Nephron progenitor cell (in vitro differentiated cells): ENCODE measurements at regions not wholly inside any gene's neighbourhood (a gene's known extent, or its start where the extent isn't known, plus 50 kb on each side); places are given as distances from the start of the nearest gene placed in this dataset.
"Not testable (repeated sequence)": the region's sequence is repeated elsewhere in the genome, so short reads cannot be mapped to it uniquely, and the experiment has no call there.

ENCODE experiments used
- DNase-seq: peaks from one replicate; pipeline ENCODE4 v3.0.0; 2021
- H3K27ac Mint-ChIP-seq: 2 replicates; pipeline ENCODE4 v1.8.0; 2021; ENCODE audit warnings: mild to moderate bottlenecking, moderate library complexity, mixed read lengths
- H3K27me3 Mint-ChIP-seq: 2 replicates; pipeline ENCODE4 v1.8.0; 2021; ENCODE audit warnings: mild to moderate bottlenecking, low read depth, mixed read lengths; ENCODE audit not compliant: poor library complexity
- H3K36me3 Mint-ChIP-seq: 2 replicates; pipeline ENCODE4 v1.8.0; 2021; ENCODE audit warnings: low read depth, mixed read lengths
- H3K4me1 Mint-ChIP-seq: 2 replicates; pipeline ENCODE4 v1.8.0; 2021; ENCODE audit warnings: mixed read lengths
- H3K4me3 Mint-ChIP-seq: 2 replicates; pipeline ENCODE4 v1.8.0; 2021; ENCODE audit warnings: mild to moderate bottlenecking, moderate library complexity, mixed read lengths
- H3K9me3 Mint-ChIP-seq: 2 replicates; pipeline ENCODE4 v1.8.0; 2021; ENCODE audit warnings: mild to moderate bottlenecking, moderate library complexity, mixed read lengths
- CTCF ChIP-seq: fragments of 200-600 bp; sonication (generic); IDR thresholded peaks from 2 replicates; pipeline ENCODE4 v1.5.0; 2021; ENCODE audit warnings: antibody characterized with exemption

GRCh38 chr9:22840641-22841040 is 394.0 kb downstream of the DMRTA1 start:
- no peak for TF ChIP-seq CTCF
- no peak for DNase-seq
- Mint-ChIP-seq H3K27me3 (no peaks in the 10 kb centered on the region), H3K27ac (no peak overlapping the region), H3K4me1 (no peaks in the 10 kb centered on the region), H3K36me3 (no peaks in the 10 kb centered on the region), H3K4me3 (no peak overlapping the region), H3K9me3 (peaks cover 14% of the 10 kb centered on the region)

DNA sequence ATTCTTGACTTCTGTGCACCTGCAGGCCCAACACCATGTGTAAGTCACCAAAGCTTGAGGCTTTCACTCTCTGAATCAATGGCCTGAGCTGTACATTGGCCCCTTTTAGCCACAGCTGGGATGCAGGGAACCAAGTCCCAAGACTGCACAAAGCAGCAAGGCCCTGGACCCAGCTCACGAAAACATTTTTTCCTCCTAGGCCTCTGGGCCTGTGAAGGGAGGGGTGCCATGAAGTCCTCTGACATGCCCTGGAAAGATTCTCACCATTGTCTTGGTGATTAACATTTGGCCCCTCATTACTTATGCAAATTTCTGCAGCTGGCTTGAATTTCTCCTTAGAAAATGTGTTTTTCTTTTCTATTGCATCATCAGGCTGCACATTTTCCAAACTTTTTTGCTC is 398.6 kb downstream of the DMRTA1 start:
- H3K9me3 Mint-ChIP-seq: peaks cover 41% of the 10 kb centered on the region
- DNase-seq, H3K36me3 Mint-ChIP-seq, H3K4me3 Mint-ChIP-seq, H3K27me3 Mint-ChIP-seq, H3K4me1 Mint-ChIP-seq, H3K27ac Mint-ChIP-seq: not testable (repeated sequence)

GRCh38 chr9:22855980-22856379 is 409.4 kb downstream of the DMRTA1 start:
- TF ChIP-seq CTCF: no peak
- Mint-ChIP-seq H3K4me1 (no peaks in the 10 kb centered on the region), H3K4me3 (no peak overlapping the region), H3K27me3 (no peaks in the 10 kb centered on the region), H3K9me3 (peaks cover 18% of the 10 kb centered on the region), H3K36me3 (no peaks in the 10 kb centered on the region), H3K27ac (no peak overlapping the region)
- DNase-seq: no peak

DNA sequence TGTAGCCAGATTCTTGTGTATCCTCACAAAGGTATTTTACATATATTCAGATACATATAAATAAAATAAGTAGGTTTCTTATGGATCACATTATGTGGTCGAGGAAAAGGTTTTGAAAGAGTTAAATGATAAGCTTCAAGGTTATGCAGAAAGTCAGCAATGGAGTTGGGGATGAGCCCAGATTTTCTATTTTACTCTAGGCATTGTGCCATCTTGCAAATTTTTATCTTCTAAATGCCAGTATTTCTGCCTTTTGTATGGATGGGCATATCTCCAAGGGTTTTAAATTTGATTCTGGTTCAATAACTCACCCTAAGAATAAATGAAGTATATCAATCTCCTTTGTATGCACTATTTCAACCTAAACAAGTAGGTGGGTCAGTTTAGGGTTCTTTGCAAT is 410.7 kb downstream of the DMRTA1 start:
- no peak for DNase-seq
- Mint-ChIP-seq H3K4me3 (no peak overlapping the region), H3K27ac (no peak overlapping the region), H3K4me1 (no peaks in the 10 kb centered on the region), H3K9me3 (peaks cover 20% of the 10 kb centered on the region), H3K36me3 (no peaks in the 10 kb centered on the region), H3K27me3 (no peaks in the 10 kb centered on the region)
- TF ChIP-seq CTCF: no peak

DNA sequence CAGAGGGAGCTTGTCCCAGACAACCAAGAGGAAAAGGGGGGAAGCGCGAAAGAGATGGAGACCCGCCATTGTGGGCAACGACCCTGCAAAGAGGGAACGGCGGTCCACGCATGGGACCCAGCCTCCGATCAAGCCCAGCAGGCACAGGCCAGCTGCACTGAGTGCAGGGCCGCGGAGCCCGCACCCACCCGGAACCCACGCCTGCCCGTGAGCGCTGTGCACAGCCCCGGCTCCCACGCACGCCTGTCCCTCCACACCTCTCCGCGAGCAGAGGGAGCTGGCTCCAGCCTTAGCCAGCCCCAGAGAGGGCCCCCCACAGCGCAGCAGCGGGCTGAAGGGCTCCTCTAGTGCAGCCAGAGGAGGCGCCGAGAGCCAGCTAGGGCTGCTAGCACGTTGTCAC is 416.5 kb downstream of the DMRTA1 start:
- H3K27ac Mint-ChIP-seq: no peak overlapping the region
- H3K36me3 Mint-ChIP-seq: no peaks in the 10 kb centered on the region
- no peaks in the 10 kb centered on the region for H3K4me1 Mint-ChIP-seq
- TF ChIP-seq CTCF: no peak
- H3K27me3 Mint-ChIP-seq: no peaks in the 10 kb centered on the region
- no peak for DNase-seq
- H3K9me3 Mint-ChIP-seq: peaks cover 18% of the 10 kb centered on the region
- H3K4me3 Mint-ChIP-seq: no peak overlapping the region

- H3K4me3 Mint-ChIP-seq: no peak overlapping the region
- H3K4me1 Mint-ChIP-seq: no peaks in the 10 kb centered on the region
- H3K27me3 Mint-ChIP-seq: no peaks in the 10 kb centered on the region
- no peak overlapping the region for H3K27ac Mint-ChIP-seq
- TF ChIP-seq CTCF: no peak
- DNase-seq: no peak
- H3K9me3 Mint-ChIP-seq: peaks cover 16% of the 10 kb centered on the region
- H3K36me3 Mint-ChIP-seq: no peaks in the 10 kb centered on the region
These were observed 417.1 kb downstream of the DMRTA1 start for GRCh38 chr9:22863736-22864135.
